Fibroblast of lung (primary cell): ENCODE measurements at regions not wholly inside any gene's neighbourhood (a gene's known extent, or its start where the extent isn't known, plus 50 kb on each side); places are given as distances from the start of the nearest gene placed in this dataset.

Experiments
- DNase-seq, 2 donors: peaks; one replicate each; pipeline versions ENCODE4 v3.0.0 to v3.0.0-alpha.2; 2010; ENCODE audit warnings: low read depth in 2 of 2
- H2AFZ ChIP-seq: 2 replicates; pipeline ENCODE4 v1.5.1; 2012; ENCODE audit warnings: low read length, control low read depth, inconsistent platforms
- H3K27ac ChIP-seq: 2 replicates; pipeline ENCODE4 v1.5.1; 2011; ENCODE audit warnings: low read length, control low read depth; ENCODE audit not compliant: insufficient read depth
- H3K27me3 ChIP-seq: 2 replicates; pipeline ENCODE4 v1.5.1; 2011; ENCODE audit warnings: mild to moderate bottlenecking, low read length; ENCODE audit not compliant: control insufficient read depth, insufficient read depth
- H3K36me3 ChIP-seq: 2 replicates; pipeline ENCODE4 v1.5.1; 2011; ENCODE audit warnings: low read length; ENCODE audit not compliant: control insufficient read depth, insufficient read depth
- H3K4me1 ChIP-seq: 2 replicates; pipeline ENCODE4 v1.5.1; 2011; ENCODE audit warnings: low read length; ENCODE audit not compliant: control insufficient read depth, insufficient read depth; ENCODE audit errors: extremely low read depth
- H3K4me2 ChIP-seq: 2 replicates; pipeline ENCODE4 v1.5.1; 2011; ENCODE audit warnings: low read length, control low read depth; ENCODE audit not compliant: insufficient read depth; ENCODE audit errors: extremely low read depth
- H3K4me3 ChIP-seq, 4 experiments: fragments of 200-600 bp in 1 of 4; sonication (generic) in 1 of 4; replicated peaks in 1 of 4; 2 replicates each; pipeline ENCODE4 v1.5.1; 2011 to 2016; ENCODE audit warnings: low read length in 4 of 4, low read depth in 3 of 4, mild to moderate bottlenecking in 3 of 4, control low read depth in 2 of 4, inconsistent platforms in 1 of 4, mixed read lengths in 1 of 4; ENCODE audit not compliant: insufficient read depth in 1 of 4; ENCODE audit errors: control extremely low read depth in 1 of 4
- H3K79me2 ChIP-seq: 2 replicates; pipeline ENCODE4 v1.5.1; 2012; ENCODE audit warnings: mild to moderate bottlenecking, low read length, inconsistent platforms; ENCODE audit not compliant: control insufficient read depth, insufficient read depth
- H3K9ac ChIP-seq: 2 replicates; pipeline ENCODE4 v1.5.1; 2011; ENCODE audit warnings: mild to moderate bottlenecking, low read length, control low read depth; ENCODE audit not compliant: insufficient read depth
- H3K9me3 ChIP-seq: 2 replicates; pipeline ENCODE4 v1.5.1; 2012; ENCODE audit warnings: low read depth, low read length; ENCODE audit not compliant: control insufficient read depth, insufficient read depth
- H4K20me1 ChIP-seq: 2 replicates; pipeline ENCODE4 v1.5.1; 2011; ENCODE audit warnings: low read length; ENCODE audit not compliant: control insufficient read depth, insufficient read depth; ENCODE audit errors: extremely low read depth
- CTCF ChIP-seq, 2 donors: IDR thresholded peaks in 1 of 2; conservative IDR thresholded peaks in 1 of 2; 1 replicate in 1 of 2; 2 replicates in 1 of 2; pipeline ENCODE4 v1.5.1; 2011 to 2012; ENCODE audit warnings: low read length in 2 of 2, control low read depth in 1 of 2, inconsistent platforms in 1 of 2, low read depth in 1 of 2, mild to moderate bottlenecking in 1 of 2
- EZH2 ChIP-seq: IDR thresholded peaks from 2 replicates; pipeline ENCODE4 v1.5.1; 2012; ENCODE audit warnings: low read length, control low read depth, mild to moderate bottlenecking; ENCODE audit errors: missing control alignments

- Histone ChIP-seq H3K4me3 (no peak overlapping the region), H3K9ac (no peak overlapping the region), H3K79me2 (no peaks in the 10 kb centered on the region), H3K36me3 (no peaks in the 10 kb centered on the region), H3K4me2 (no peak overlapping the region), H3K27me3 (no peaks in the 10 kb centered on the region), H3K9me3 (no peaks in the 10 kb centered on the region), H3K4me1 (no peaks in the 10 kb centered on the region), H2AFZ (no peak overlapping the region), H4K20me1 (no peaks in the 10 kb centered on the region), H3K27ac (no peak overlapping the region)
- TF ChIP-seq CTCF (conservative IDR thresholded peaks at IDR 0.05 in 1 of 2, IDR thresholded peaks at IDR 0.05 in 1 of 2; ENCODE audit: low read depth in 1 of 2, low read length in 2 of 2), result no peak
- TF ChIP-seq EZH2, result no peak
- DNase-seq, result no peak
Measured at GRCh38 chr5:6847870-6848269, 134.6 kb downstream of the TENT4A start.

- H3K9ac ChIP-seq, result no peak overlapping the region
- H3K4me3 ChIP-seq, result no peak overlapping the region
- H3K4me1 ChIP-seq, result no peaks in the 10 kb centered on the region
- no peaks in the 10 kb centered on the region for H3K27me3 ChIP-seq
- H3K4me2 ChIP-seq, result no peak overlapping the region
- no peaks in the 10 kb centered on the region for H3K79me2 ChIP-seq
- H3K36me3 ChIP-seq, result no peaks in the 10 kb centered on the region
- DNase-seq, result no peak
- H4K20me1 ChIP-seq, result no peaks in the 10 kb centered on the region
- no peaks in the 10 kb centered on the region for H3K9me3 ChIP-seq
- TF ChIP-seq CTCF (conservative IDR thresholded peaks at IDR 0.05 in 1 of 2, IDR thresholded peaks at IDR 0.05 in 1 of 2; ENCODE audit: low read depth in 1 of 2, low read length in 2 of 2) (no peak), EZH2 (no peak)
- no peak overlapping the region for H3K27ac ChIP-seq
- H2AFZ ChIP-seq, result no peak overlapping the region
Measured at GRCh38 chr5:6849316-6850105, 136.3 kb downstream of the TENT4A start.

GRCh38 chr5:6850106-6850432 lies 136.8 kb downstream of the TENT4A start:
- H2AFZ ChIP-seq, result no peak overlapping the region

More at GRCh38 chr5:6850106-6850432, 136.8 kb downstream of the TENT4A start:
- no peaks in the 10 kb centered on the region for H3K27me3 ChIP-seq
- H3K4me2 ChIP-seq, result no peak overlapping the region
- H3K27ac ChIP-seq, result no peak overlapping the region
- H3K9ac ChIP-seq, result no peak overlapping the region
- no peak for DNase-seq
- H3K4me1 ChIP-seq, result no peaks in the 10 kb centered on the region
- no peak overlapping the region for H3K4me3 ChIP-seq
- H3K9me3 ChIP-seq, result no peaks in the 10 kb centered on the region
- H4K20me1 ChIP-seq, result no peaks in the 10 kb centered on the region
- H3K79me2 ChIP-seq, result no peaks in the 10 kb centered on the region
- no peak for TF ChIP-seq EZH2
- no peak for TF ChIP-seq CTCF (conservative IDR thresholded peaks at IDR 0.05 in 1 of 2, IDR thresholded peaks at IDR 0.05 in 1 of 2; ENCODE audit: low read depth in 1 of 2, low read length in 2 of 2)
- H3K36me3 ChIP-seq, result no peaks in the 10 kb centered on the region
